NB4 (cell line): ENCODE measurements at regions not wholly inside any gene's neighbourhood (a gene's known extent, or its start where the extent isn't known, plus 50 kb on each side); places are given as distances from the start of the nearest gene placed in this dataset.

Experiments used
- DNase-seq: peaks from one replicate; pipeline ENCODE4 v3.0.0; 2010; ENCODE audit warnings: low read depth
- H3K4me3 ChIP-seq: one replicate; pipeline ENCODE4 v1.5.1; 2011; ENCODE audit warnings: mild to moderate bottlenecking, low read depth, low read length, moderate library complexity
- CTCF ChIP-seq: IDR thresholded peaks from one replicate; pipeline ENCODE4 v1.5.1; 2012; ENCODE audit warnings: low read depth, low read length
- MAX ChIP-seq: IDR thresholded peaks from 2 replicates; pipeline ENCODE4 v1.6.1; 2011; ENCODE audit warnings: low read depth, low read length
- MYC ChIP-seq: IDR thresholded peaks from 2 replicates; pipeline ENCODE4 v1.6.1; 2011; ENCODE audit warnings: low read depth, low read length
- POLR2A ChIP-seq: IDR thresholded peaks from 2 replicates; pipeline ENCODE4 v1.6.1; 2011; ENCODE audit warnings: mild to moderate bottlenecking; ENCODE audit not compliant: insufficient read length; ENCODE audit errors: extremely low read depth

GRCh38 chr7:401495-401894, 111.5 kb downstream of the FOXL3 start:
- DNase-seq = no peak
- TF ChIP-seq CTCF (no peak), MYC (no peak), POLR2A (no peak), MAX (no peak)
- no peak overlapping the region for H3K4me3 ChIP-seq

GRCh38 chr7:404812-405488, 114.7 kb downstream of the PDGFA start:
- no peak for DNase-seq
- no peak overlapping the region for H3K4me3 ChIP-seq
- no peak for TF ChIP-seq MYC
- no peak for TF ChIP-seq CTCF
- no peak for TF ChIP-seq MAX

GRCh38 chr7:405489-406211, 114.0 kb downstream of the PDGFA start:
- no peak for TF ChIP-seq MYC
- no peak for TF ChIP-seq CTCF
- TF ChIP-seq MAX = no peak
- TF ChIP-seq POLR2A = no peak
- no peak overlapping the region for H3K4me3 ChIP-seq
- no peak for DNase-seq

GRCh38 chr7:407721-408539, 111.7 kb downstream of the PDGFA start:
- H3K4me3 ChIP-seq = no peak overlapping the region
- TF ChIP-seq CTCF (no peak), MYC (no peak), POLR2A (no peak), MAX (no peak)
- DNase-seq = no peak

GRCh38 chr7:408751-409311, 110.8 kb downstream of the PDGFA start:
- H3K4me3 ChIP-seq = no peak overlapping the region
- no peak for DNase-seq
- TF ChIP-seq POLR2A (no peak), MAX (no peak), CTCF (no peak), MYC (no peak)
